Prostate gland (tissue), 2 donors: ENCODE measurements at regions not wholly inside any gene's neighbourhood (a gene's known extent, or its start where the extent isn't known, plus 50 kb on each side); places are given as distances from the start of the nearest gene placed in this dataset.

Source experiments
- DNase-seq: peaks from one replicate; pipeline ENCODE4 v3.0.0-alpha.2; 2019; ENCODE audit warnings: low spot score
- H3K27ac ChIP-seq, 2 donors: fragments of 200-600 bp; sonication (generic); 2 replicates each; pipeline ENCODE4 v1.5.1; 2017 to 2019
- H3K27me3 ChIP-seq: fragments of 200-600 bp; sonication (generic); replicated peaks from 2 replicates; pipeline ENCODE4 v1.5.1; 2019; ENCODE audit not compliant: insufficient read depth
- H3K36me3 ChIP-seq, 2 donors: fragments of 200-600 bp; sonication (generic); 1 replicate in 1 of 2; 2 replicates in 1 of 2; pipeline versions ENCODE4 v1.5.1 to v1.8.1; 2017 to 2019
- H3K4me1 ChIP-seq: fragments of 200-600 bp; sonication (generic); replicated peaks from 2 replicates; pipeline ENCODE4 v1.5.1; 2019
- H3K4me3 ChIP-seq, 2 donors: fragments of 200-600 bp; sonication (generic); 2 replicates each; pipeline ENCODE4 v1.5.1; 2017 to 2019
- H3K9me3 ChIP-seq: fragments of 200-600 bp; sonication (generic); 2 replicates; pipeline ENCODE4 v1.5.1; 2017
- CTCF ChIP-seq, 4 experiments: fragments of 200-600 bp in 2 of 4; fragments of 450-650 bp in 2 of 4; sonication (generic) in 2 of 4; IDR thresholded peaks; 1 replicate in 3 of 4; 2 replicates in 1 of 4; pipeline ENCODE4 v1.5.1; 2016 to 2019; ENCODE audit warnings: antibody characterized with exemption in 4 of 4, mild to moderate bottlenecking in 2 of 4, moderate library complexity in 2 of 4
- POLR2A ChIP-seq: fragments of 450-650 bp; IDR thresholded peaks from one replicate; pipeline ENCODE4 v1.6.1; 2016; ENCODE audit warnings: antibody characterized with exemption, mild to moderate bottlenecking
- POLR2AphosphoS5 ChIP-seq: sonication (generic); formaldehyde crosslinking; IDR thresholded peaks from one replicate; pipeline ENCODE4 v1.6.1; 2017; ENCODE audit warnings: antibody characterized with exemption
- WGBS: methylation state at CpG from one replicate; pipeline ENCODE4 v1.1.5; 2018; 5-methylcytosine and 5-hydroxymethylcytosine counted together
- intact Hi-C: fragments of 100-400 bp; cut with DNase I; formaldehyde crosslinking; loops from one replicate; pipeline ENCODE4 v1.14.2; 2022

GRCh38 chr3:66851894-66852613 lies 146.1 kb upstream of the KBTBD8 start:
- H3K4me1 ChIP-seq: no peaks in the 10 kb centered on the region
- 81% methylated on average over 5 of the region's 5 CpGs for WGBS
- no peaks in the 10 kb centered on the region for H3K27me3 ChIP-seq
- TF ChIP-seq CTCF (IDR thresholded peaks at IDR 0.05) (no peak), POLR2A (no peak), POLR2AphosphoS5 (no peak)
- no peak overlapping the region for H3K4me3 ChIP-seq
- DNase-seq: no peak
- no peak overlapping the region for H3K27ac ChIP-seq
- intact Hi-C loops: no loop called here
- no peaks in the 10 kb centered on the region for H3K9me3 ChIP-seq
- no peaks in the 10 kb centered on the region for H3K36me3 ChIP-seq

- H3K4me1 ChIP-seq: no peaks in the 10 kb centered on the region
- intact Hi-C loops: no loop called here
- H3K27me3 ChIP-seq: no peaks in the 10 kb centered on the region
- no peak overlapping the region for H3K4me3 ChIP-seq
- no peaks in the 10 kb centered on the region for H3K9me3 ChIP-seq
- H3K36me3 ChIP-seq: no peaks in the 10 kb centered on the region
- no peak overlapping the region for H3K27ac ChIP-seq
- TF ChIP-seq POLR2AphosphoS5 (no peak), CTCF (IDR thresholded peaks at IDR 0.05) (no peak), POLR2A (no peak)
- WGBS: 52% methylated on average over 4 of the region's 4 CpGs
- DNase-seq: no peak
Observed at GRCh38 chr3:66854601-66855151, 143.4 kb upstream of the KBTBD8 start.

DNA sequence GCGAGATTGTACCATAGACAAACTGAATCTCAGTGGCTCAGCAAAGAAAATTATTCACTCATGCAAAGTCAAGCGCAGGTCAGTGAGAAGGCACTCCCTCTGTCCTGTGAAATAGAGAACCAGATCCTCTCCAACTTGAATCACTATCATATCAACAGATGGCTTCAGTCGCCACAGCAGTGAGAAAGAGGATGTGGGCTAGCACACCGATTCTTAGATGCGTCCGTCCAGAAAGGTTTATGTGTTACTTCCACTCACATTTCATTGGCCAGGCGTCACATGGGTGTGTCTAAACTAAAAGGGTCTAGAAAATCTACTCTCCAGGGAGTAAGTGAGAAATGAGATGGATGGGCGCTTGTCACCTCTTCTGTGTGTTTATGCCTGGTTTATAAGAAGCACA lies 141.6 kb upstream of the KBTBD8 start:
- no peak for TF ChIP-seq POLR2A
- intact Hi-C loops: no loop called here
- no peaks in the 10 kb centered on the region for H3K9me3 ChIP-seq
- no peaks in the 10 kb centered on the region for H3K27me3 ChIP-seq
- no peaks in the 10 kb centered on the region for H3K4me1 ChIP-seq
- no peak overlapping the region for H3K27ac ChIP-seq
- no peak overlapping the region for H3K4me3 ChIP-seq
- DNase-seq: no peak
- 77% methylated on average over 8 of the region's 8 CpGs for WGBS
- no peaks in the 10 kb centered on the region for H3K36me3 ChIP-seq

GRCh38 chr3:66858656-66859381 lies 139.3 kb upstream of the KBTBD8 start:
- TF ChIP-seq CTCF (IDR thresholded peaks at IDR 0.05) (no peak), POLR2AphosphoS5 (no peak), POLR2A (no peak)
- Histone ChIP-seq H3K27me3 (no peaks in the 10 kb centered on the region), H3K4me1 (no peaks in the 10 kb centered on the region), H3K4me3 (no peak overlapping the region), H3K27ac (no peak overlapping the region), H3K36me3 (no peaks in the 10 kb centered on the region), H3K9me3 (no peaks in the 10 kb centered on the region)
- no peak for DNase-seq
- intact Hi-C loops: no loop called here
- WGBS: 66% methylated on average over 15 of the region's 15 CpGs

- Histone ChIP-seq H3K27me3 (no peaks in the 10 kb centered on the region), H3K4me3 (no peak overlapping the region), H3K36me3 (no peaks in the 10 kb centered on the region), H3K27ac (no peak overlapping the region), H3K9me3 (no peaks in the 10 kb centered on the region), H3K4me1 (no peaks in the 10 kb centered on the region)
- no peak for DNase-seq
- WGBS: 89% methylated on average over 7 of the region's 7 CpGs
- TF ChIP-seq POLR2A (no peak), CTCF (IDR thresholded peaks at IDR 0.05) (no peak), POLR2AphosphoS5 (no peak)
- intact Hi-C loops: no loop called here
Observed at GRCh38 chr3:66860771-66861170, 137.3 kb upstream of the KBTBD8 start.
